ENCODE measurements at regions not wholly inside any gene's neighbourhood (a gene's known extent, or its start where the extent isn't known, plus 50 kb on each side); places are given as distances from the start of the nearest gene placed in this dataset.

DNA sequence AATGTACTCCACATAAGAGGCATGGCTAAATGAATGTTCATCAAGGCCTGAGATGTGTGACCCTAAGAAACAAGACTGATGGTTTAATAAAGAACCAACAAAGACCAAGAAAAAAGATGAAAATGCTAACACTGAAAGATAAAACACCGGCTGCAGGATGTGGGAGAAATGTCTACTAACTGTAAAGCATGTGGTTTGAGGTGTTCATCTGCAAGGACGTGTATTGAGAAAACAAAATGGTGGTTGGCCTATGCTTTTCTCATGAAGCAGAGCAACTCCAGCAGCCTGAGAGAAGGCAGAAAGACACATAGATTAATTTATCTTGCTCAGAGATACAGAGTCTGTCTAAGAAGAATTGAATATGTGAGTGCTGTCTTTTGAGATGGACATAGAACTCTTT lies 109.3 kb downstream of the KDR start:
- POLR2A ChIA-PET = no interaction called here

DNA sequence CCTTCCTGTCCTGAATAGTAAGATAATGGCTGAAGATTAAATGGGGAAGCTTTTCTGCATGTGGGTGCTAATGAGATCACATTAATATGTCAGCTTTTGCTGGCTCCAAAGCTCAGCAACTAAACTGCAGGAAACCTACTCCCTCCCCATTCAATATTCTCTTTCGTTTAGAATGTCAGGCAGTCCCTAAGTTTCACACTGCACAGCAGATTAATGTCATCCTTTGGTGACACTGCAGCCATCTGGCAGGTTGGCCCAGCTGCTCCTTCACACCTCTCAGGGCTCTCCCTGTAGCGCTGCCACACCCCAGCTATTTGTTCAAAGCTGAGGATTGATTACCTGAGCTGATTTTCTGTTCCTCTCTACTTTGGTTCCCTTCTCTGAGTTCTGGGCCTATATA lies 110.5 kb downstream of the KDR start:
- H3K36me3 ChIP-seq (replicated peaks in 1 of 2; ENCODE audit: control insufficient read depth in 1 of 2, insufficient read depth in 2 of 2, low read length in 1 of 2) = no peaks in the 10 kb centered on the region
- 28% methylated on average over 2 of the region's 2 CpGs for WGBS (ENCODE audit: low lambda C conversion rate)
- DNase-seq = no peak
- no peaks in the 10 kb centered on the region for H3K79me2 ChIP-seq (ENCODE audit: insufficient read depth)
- no peak overlapping the region for H3K4me3 ChIP-seq (ENCODE audit: low read depth in 2 of 2, low read length in 1 of 2)
- no peak overlapping the region for H3K4me2 ChIP-seq
- ChIA-PET CTCF (interaction anchor here (0.8 kb wide), 1 partner anchor 44 kb away, joined by 6 read pairs; no protein-coding TSS in a partner anchor), POLR2A (no interaction called here)
- TF ChIP-seq MEF2A (IDR thresholded peaks at IDR 0.05; ENCODE audit: borderline replicate concordance, low read depth) (no peak), NFIC (IDR thresholded peaks at IDR 0.05; ENCODE audit: borderline replicate concordance) (no peak), EP300 (IDR thresholded peaks at IDR 0.05; ENCODE audit: borderline replicate concordance in 1 of 2, low read depth in 1 of 2, low read length in 1 of 2) (no peak), JUND (IDR thresholded peaks at IDR 0.05) (no peak), FOXM1 (IDR thresholded peaks at IDR 0.05; ENCODE audit: low read depth) (no peak), YY1 (IDR thresholded peaks at IDR 0.05; ENCODE audit: low read depth) (no peak), EZH2phosphoT487 (IDR thresholded peaks at IDR 0.05; ENCODE audit: borderline replicate concordance, low read depth) (no peak), GABPA (IDR thresholded peaks at IDR 0.05; ENCODE audit: low read depth) (no peak)
- H2AFZ ChIP-seq (ENCODE audit: low read depth) = no peak overlapping the region
- H4K20me1 ChIP-seq (ENCODE audit: insufficient read depth) = no peaks in the 10 kb centered on the region
- H3K9ac ChIP-seq = no peak overlapping the region
- no peaks in the 10 kb centered on the region for H3K4me1 ChIP-seq (ENCODE audit: control insufficient read depth in 1 of 2, insufficient read depth in 2 of 2, low read depth in 1 of 2, low read length in 1 of 2)
- H3K27ac ChIP-seq (ENCODE audit: low read depth in 2 of 2, low read length in 1 of 2) = no peak overlapping the region
- no peaks in the 10 kb centered on the region for H3F3A ChIP-seq (replicated peaks; ENCODE audit: insufficient read depth)
- H3K9me3 ChIP-seq = no peaks in the 10 kb centered on the region
- no peaks in the 10 kb centered on the region for H3K9me2 ChIP-seq
- no peaks in the 10 kb centered on the region for H3K27me3 ChIP-seq (ENCODE audit: insufficient read depth)

More for the DNA sequence above, 109.3 kb downstream of the KDR start:
- Histone ChIP-seq H3K36me3 (replicated peaks in 1 of 2; ENCODE audit: control insufficient read depth in 1 of 2, insufficient read depth in 2 of 2, low read length in 1 of 2) (no peaks in the 10 kb centered on the region), H4K20me1 (ENCODE audit: insufficient read depth) (no peaks in the 10 kb centered on the region), H3K79me2 (ENCODE audit: insufficient read depth) (no peaks in the 10 kb centered on the region), H3K27ac (ENCODE audit: low read depth in 2 of 2, low read length in 1 of 2) (no peak overlapping the region), H3K9me3 (no peaks in the 10 kb centered on the region), H2AFZ (ENCODE audit: low read depth) (no peak overlapping the region), H3K4me3 (ENCODE audit: low read depth in 2 of 2, low read length in 1 of 2) (no peak overlapping the region), H3K27me3 (ENCODE audit: insufficient read depth) (no peaks in the 10 kb centered on the region), H3K4me2 (no peak overlapping the region), H3F3A (replicated peaks; ENCODE audit: insufficient read depth) (no peaks in the 10 kb centered on the region), H3K9me2 (no peaks in the 10 kb centered on the region), H3K9ac (no peak overlapping the region), H3K4me1 (ENCODE audit: control insufficient read depth in 1 of 2, insufficient read depth in 2 of 2, low read depth in 1 of 2, low read length in 1 of 2) (no peaks in the 10 kb centered on the region)
- 12% methylated on average over 2 of the region's 2 CpGs for WGBS (ENCODE audit: low lambda C conversion rate)
- DNase-seq = no peak
- CTCF ChIA-PET = no interaction called here
- TF ChIP-seq NFIC (IDR thresholded peaks at IDR 0.05; ENCODE audit: borderline replicate concordance) (no peak), POLR2AphosphoS5 (IDR thresholded peaks at IDR 0.05; ENCODE audit: low read depth, low read length) (no peak), SMC3 (IDR thresholded peaks at IDR 0.05; ENCODE audit: low read depth, low read length) (no peak), FOSL2 (IDR thresholded peaks at IDR 0.05; ENCODE audit: borderline replicate concordance, low read depth) (no peak), EP300 (IDR thresholded peaks at IDR 0.05; ENCODE audit: borderline replicate concordance in 1 of 2, low read depth in 1 of 2, low read length in 1 of 2) (no peak), MEF2A (IDR thresholded peaks at IDR 0.05; ENCODE audit: borderline replicate concordance, low read depth) (no peak), FOXM1 (IDR thresholded peaks at IDR 0.05; ENCODE audit: low read depth) (no peak)
- TF ChIP-seq, protein P1, sequence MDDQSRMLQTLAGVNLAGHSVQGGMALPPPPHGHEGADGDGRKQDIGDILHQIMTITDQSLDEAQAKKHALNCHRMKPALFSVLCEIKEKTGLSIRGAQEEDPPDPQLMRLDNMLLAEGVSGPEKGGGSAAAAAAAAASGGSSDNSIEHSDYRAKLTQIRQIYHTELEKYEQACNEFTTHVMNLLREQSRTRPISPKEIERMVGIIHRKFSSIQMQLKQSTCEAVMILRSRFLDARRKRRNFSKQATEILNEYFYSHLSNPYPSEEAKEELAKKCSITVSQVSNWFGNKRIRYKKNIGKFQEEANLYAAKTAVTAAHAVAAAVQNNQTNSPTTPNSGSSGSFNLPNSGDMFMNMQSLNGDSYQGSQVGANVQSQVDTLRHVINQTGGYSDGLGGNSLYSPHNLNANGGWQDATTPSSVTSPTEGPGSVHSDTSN (IDR thresholded peaks at IDR 0.05) = no peak
